OCI-LY1 (cell line): ENCODE measurements at regions not wholly inside any gene's neighbourhood (a gene's known extent, or its start where the extent isn't known, plus 50 kb on each side); places are given as distances from the start of the nearest gene placed in this dataset.

ENCODE experiments used
- H2AFZ ChIP-seq: fragments of 200-600 bp; sonication (generic), shearing (Covaris generic); 2 replicates; pipeline ENCODE4 v1.6.0; 2014; ENCODE audit warnings: antibody characterized with exemption, mild to moderate bottlenecking, low read length
- H3F3A ChIP-seq: fragments of 200-600 bp; sonication (generic), shearing (Covaris generic); 2 replicates; pipeline ENCODE4 v1.6.0; 2014; ENCODE audit warnings: mild to moderate bottlenecking, antibody characterized with exemption, low read length, moderate library complexity; ENCODE audit not compliant: insufficient read depth
- H3K27ac ChIP-seq: fragments of 200-600 bp; sonication (generic); 2 replicates; pipeline ENCODE4 v1.5.1; 2014; ENCODE audit warnings: low read length, mixed run types, mild to moderate bottlenecking, low read depth; ENCODE audit not compliant: poor library complexity, severe bottlenecking
- H3K27me3 ChIP-seq: fragments of 200-600 bp; sonication (generic); 2 replicates; pipeline ENCODE4 v1.6.0; 2014; ENCODE audit warnings: antibody characterized with exemption, mild to moderate bottlenecking, low read length, moderate library complexity; ENCODE audit not compliant: insufficient read depth
- H3K36me3 ChIP-seq: fragments of 200-600 bp; sonication (generic); 2 replicates; pipeline ENCODE4 v1.6.1; 2014; ENCODE audit warnings: mild to moderate bottlenecking, antibody characterized with exemption, low read length, moderate library complexity, mixed read lengths; ENCODE audit not compliant: insufficient read depth
- H3K4me1 ChIP-seq: fragments of 200-600 bp; sonication (generic); 2 replicates; pipeline ENCODE4 v1.5.1; 2014; ENCODE audit warnings: mild to moderate bottlenecking, low read length, moderate library complexity; ENCODE audit not compliant: insufficient read depth, severe bottlenecking
- H3K4me2 ChIP-seq: fragments of 200-600 bp; sonication (generic), shearing (Covaris generic); 2 replicates; pipeline ENCODE4 v1.6.1; 2014; ENCODE audit warnings: low read length
- H3K4me3 ChIP-seq: fragments of 200-600 bp; sonication (generic); 2 replicates; pipeline ENCODE4 v1.5.1; 2014; ENCODE audit warnings: low read length, low read depth, mild to moderate bottlenecking, mixed read lengths; ENCODE audit not compliant: poor library complexity, severe bottlenecking
- H3K79me2 ChIP-seq: fragments of 200-600 bp; shearing (Covaris generic); 2 replicates; pipeline ENCODE4 v1.6.1; 2016; ENCODE audit warnings: mixed run types, low read length, mixed read lengths; ENCODE audit not compliant: insufficient read depth
- H3K9ac ChIP-seq: fragments of 200-600 bp; sonication (generic), shearing (Covaris generic); 2 replicates; pipeline ENCODE4 v1.6.1; 2014; ENCODE audit warnings: mild to moderate bottlenecking, low read length, mixed read lengths
- H3K9me2 ChIP-seq: fragments of 200-600 bp; sonication (generic), shearing (Covaris generic); 2 replicates; pipeline ENCODE4 v1.6.1; 2014; ENCODE audit warnings: low read depth, mild to moderate bottlenecking, low read length, mixed read lengths
- H3K9me3 ChIP-seq: fragments of 200-600 bp; shearing (Covaris generic); 2 replicates; pipeline ENCODE4 v1.6.1; 2014; ENCODE audit warnings: low read length, mixed read lengths
- H4K20me1 ChIP-seq: fragments of 200-600 bp; sonication (generic), shearing (Covaris generic); 2 replicates; pipeline ENCODE4 v1.6.0; 2016; ENCODE audit warnings: mild to moderate bottlenecking, low read length; ENCODE audit not compliant: insufficient read depth
- CTCF ChIP-seq: fragments of 200-600 bp; sonication (generic), shearing (Covaris generic); IDR thresholded peaks from 2 replicates; pipeline ENCODE4 v1.5.1; 2017; ENCODE audit warnings: mild to moderate bottlenecking, antibody characterized with exemption, low read length, moderate library complexity, mixed read lengths
- EZH2 ChIP-seq: fragments of 200-600 bp; sonication (generic), shearing (Covaris generic); IDR thresholded peaks from 2 replicates; pipeline ENCODE4 v1.8.0; 2017; ENCODE audit warnings: borderline replicate concordance, mixed run types, mild to moderate bottlenecking, antibody characterized with exemption, low read length, moderate library complexity, mixed read lengths

- Histone ChIP-seq H3K4me3 (no peak overlapping the region), H3K9ac (no peak overlapping the region), H3K9me2 (no peaks in the 10 kb centered on the region), H3K27ac (no peak overlapping the region), H3K4me1 (no peaks in the 10 kb centered on the region), H3K36me3 (no peaks in the 10 kb centered on the region), H3K79me2 (no peaks in the 10 kb centered on the region), H3K9me3 (no peaks in the 10 kb centered on the region), H3F3A (no peaks in the 10 kb centered on the region), H3K4me2 (no peak overlapping the region), H2AFZ (no peak overlapping the region), H3K27me3 (no peaks in the 10 kb centered on the region), H4K20me1 (no peaks in the 10 kb centered on the region)
- TF ChIP-seq EZH2 = no peak
- TF ChIP-seq CTCF = no peak
These were observed 420.8 kb downstream of the FUT8 start for GRCh38 chr14:65833267-65833880.

GRCh38 chr14:65834051-65834450, 421.5 kb downstream of the FUT8 start:
- Histone ChIP-seq H3K4me3 (no peak overlapping the region), H3K9me3 (no peaks in the 10 kb centered on the region), H3K4me2 (no peak overlapping the region), H3F3A (no peaks in the 10 kb centered on the region), H2AFZ (no peak overlapping the region), H3K79me2 (no peaks in the 10 kb centered on the region), H4K20me1 (no peaks in the 10 kb centered on the region), H3K9me2 (no peaks in the 10 kb centered on the region), H3K27me3 (no peaks in the 10 kb centered on the region), H3K4me1 (no peaks in the 10 kb centered on the region), H3K36me3 (no peaks in the 10 kb centered on the region), H3K27ac (no peak overlapping the region), H3K9ac (no peak overlapping the region)
- no peak for TF ChIP-seq EZH2
- TF ChIP-seq CTCF = no peak

GRCh38 chr14:65834812-65835211, 422.3 kb downstream of the FUT8 start:
- TF ChIP-seq CTCF (no peak), EZH2 (no peak)
- H3K4me2 ChIP-seq = no peak overlapping the region
- no peaks in the 10 kb centered on the region for H3K36me3 ChIP-seq
- no peaks in the 10 kb centered on the region for H3K9me2 ChIP-seq
- H3K27me3 ChIP-seq = 0 out of 2 replicates have a peak, but pooled peaks cover 2% of the 10 kb centered on the region
- H3F3A ChIP-seq = no peaks in the 10 kb centered on the region
- no peaks in the 10 kb centered on the region for H4K20me1 ChIP-seq
- no peak overlapping the region for H3K27ac ChIP-seq
- no peaks in the 10 kb centered on the region for H3K4me1 ChIP-seq
- H3K79me2 ChIP-seq = no peaks in the 10 kb centered on the region
- no peak overlapping the region for H3K9ac ChIP-seq
- no peak overlapping the region for H3K4me3 ChIP-seq
- no peak overlapping the region for H2AFZ ChIP-seq
- H3K9me3 ChIP-seq = no peaks in the 10 kb centered on the region
